Uterus (tissue), 3 donors: ENCODE measurements at regions not wholly inside any gene's neighbourhood (a gene's known extent, or its start where the extent isn't known, plus 50 kb on each side); places are given as distances from the start of the nearest gene placed in this dataset.

Experiments used
- DNase-seq, 2 donors: peaks; one replicate each; pipeline ENCODE4 v3.0.0-alpha.2; 2019 to 2020
- H3K27ac ChIP-seq, 2 donors: fragments of 200-600 bp; sonication (generic); 1 replicate in 1 of 2; 2 replicates in 1 of 2; pipeline ENCODE4 v1.5.1; 2016 to 2018
- H3K27me3 ChIP-seq, 2 donors: fragments of 200-600 bp; sonication (generic); one replicate each; pipeline ENCODE4 v1.5.1; 2018 to 2019; ENCODE audit warnings: control low read depth in 1 of 2
- H3K36me3 ChIP-seq, 2 donors: fragments of 200-600 bp; sonication (generic); one replicate each; pipeline ENCODE4 v1.5.1; 2019; ENCODE audit warnings: control low read depth in 1 of 2
- H3K4me1 ChIP-seq, 2 donors: fragments of 200-600 bp; sonication (generic); one replicate each; pipeline ENCODE4 v1.5.1; 2018 to 2019; ENCODE audit warnings: control low read depth in 1 of 2
- H3K4me3 ChIP-seq, 2 donors: fragments of 200-600 bp; sonication (generic); 1 replicate in 1 of 2; 2 replicates in 1 of 2; pipeline ENCODE4 v1.5.1; 2018 to 2019; ENCODE audit warnings: mild to moderate bottlenecking in 1 of 2
- H3K9me3 ChIP-seq, 2 donors: fragments of 200-600 bp; sonication (generic); one replicate each; pipeline ENCODE4 v1.5.1; 2019; ENCODE audit warnings: control low read depth in 1 of 2
- CTCF ChIP-seq, 4 experiments: fragments of 200-600 bp in 2 of 4; fragments of 450-650 bp in 2 of 4; sonication (generic) in 2 of 4; IDR thresholded peaks; one replicate each; pipeline ENCODE4 v1.5.1; 2016 to 2019; ENCODE audit warnings: antibody characterized with exemption in 4 of 4, mild to moderate bottlenecking in 2 of 4, moderate library complexity in 1 of 4
- POLR2A ChIP-seq, 2 donors: fragments of 450-650 bp; IDR thresholded peaks; one replicate each; pipeline ENCODE4 v1.6.1; 2016; ENCODE audit warnings: antibody characterized with exemption in 2 of 2, mild to moderate bottlenecking in 1 of 2, moderate library complexity in 1 of 2
- intact Hi-C: fragments of 100-400 bp; cut with DNase I; formaldehyde crosslinking; loops from one replicate; pipeline ENCODE4 v1.15.1; 2023; ENCODE audit warnings: low total_unique reads
- donor health status: DM: yes; HTN: yes; CAD: no.

- no peaks in the 10 kb centered on the region for H3K27me3 ChIP-seq
- no peaks in the 10 kb centered on the region for H3K4me1 ChIP-seq
- TF ChIP-seq POLR2A (IDR thresholded peaks at IDR 0.05) (no peak), CTCF (IDR thresholded peaks at IDR 0.05) (no peak)
- intact Hi-C loops = no loop called here
- H3K27ac ChIP-seq = no peak overlapping the region
- H3K4me3 ChIP-seq = no peak overlapping the region
- H3K36me3 ChIP-seq = no peaks in the 10 kb centered on the region
- H3K9me3 ChIP-seq = no peaks in the 10 kb centered on the region
- DNase-seq = no peak
Observed at GRCh38 chr12:60849723-60850122, 1253.9 kb downstream of the SLC16A7 start.

GRCh38 chr12:60853407-60853806, 1257.6 kb downstream of the SLC16A7 start:
- TF ChIP-seq POLR2A (IDR thresholded peaks at IDR 0.05) (no peak), CTCF (IDR thresholded peaks at IDR 0.05) (no peak)
- Histone ChIP-seq H3K36me3 (no peaks in the 10 kb centered on the region), H3K9me3 (no peaks in the 10 kb centered on the region), H3K4me3 (no peak overlapping the region), H3K27me3 (no peaks in the 10 kb centered on the region), H3K4me1 (no peaks in the 10 kb centered on the region), H3K27ac (no peak overlapping the region)
- DNase-seq = no peak
- intact Hi-C loops = no loop called here

- H3K27me3 ChIP-seq = no peaks in the 10 kb centered on the region
- intact Hi-C loops = no loop called here
- H3K9me3 ChIP-seq = no peaks in the 10 kb centered on the region
- no peak for DNase-seq
- H3K4me3 ChIP-seq = no peak overlapping the region
- no peaks in the 10 kb centered on the region for H3K36me3 ChIP-seq
- no peaks in the 10 kb centered on the region for H3K4me1 ChIP-seq
- TF ChIP-seq POLR2A (IDR thresholded peaks at IDR 0.05) (no peak), CTCF (IDR thresholded peaks at IDR 0.05) (no peak)
- H3K27ac ChIP-seq = no peak overlapping the region
Observed at GRCh38 chr12:60863421-60863820, 1267.6 kb downstream of the SLC16A7 start.

- no peaks in the 10 kb centered on the region for H3K4me1 ChIP-seq
- no peak overlapping the region for H3K27ac ChIP-seq
- no peaks in the 10 kb centered on the region for H3K27me3 ChIP-seq
- no peaks in the 10 kb centered on the region for H3K36me3 ChIP-seq
- DNase-seq = no peak
- intact Hi-C loops = no loop called here
- no peaks in the 10 kb centered on the region for H3K9me3 ChIP-seq
- TF ChIP-seq POLR2A (IDR thresholded peaks at IDR 0.05) = no peak
- TF ChIP-seq CTCF (IDR thresholded peaks at IDR 0.05) = no peak
- H3K4me3 ChIP-seq = no peak overlapping the region
Observed at GRCh38 chr12:60872219-60872618, 1276.4 kb downstream of the SLC16A7 start.

GRCh38 chr12:60872850-60873713, 1277.3 kb downstream of the SLC16A7 start:
- no peaks in the 10 kb centered on the region for H3K4me1 ChIP-seq
- TF ChIP-seq CTCF (IDR thresholded peaks at IDR 0.05) (no peak), POLR2A (IDR thresholded peaks at IDR 0.05) (no peak)
- no peak overlapping the region for H3K4me3 ChIP-seq
- no peaks in the 10 kb centered on the region for H3K36me3 ChIP-seq
- H3K27me3 ChIP-seq = no peaks in the 10 kb centered on the region
- no peak overlapping the region for H3K27ac ChIP-seq
- no peaks in the 10 kb centered on the region for H3K9me3 ChIP-seq
- intact Hi-C loops = no loop called here
- no peak for DNase-seq
